H1 (cell line): ENCODE measurements at regions not wholly inside any gene's neighbourhood (a gene's known extent, or its start where the extent isn't known, plus 50 kb on each side); places are given as distances from the start of the nearest gene placed in this dataset.

ENCODE experiments used
- CTCF ChIA-PET: fragments of 300-600 bp; sonication (Branson Sonifier 250); formaldehyde crosslinking; loops from one replicate; lab custom pipeline; 2021; ENCODE audit not compliant: partially characterized antibody; lab: Charles Lee
- POLR2A ChIA-PET: fragments of 300-600 bp; sonication (Branson Sonifier 250); formaldehyde crosslinking; loops from one replicate; lab custom pipeline; 2021; ENCODE audit warnings: inconsistent platforms; ENCODE audit not compliant: partially characterized antibody; lab: Charles Lee
- DNase-seq, 2 experiments: peaks; one replicate each; pipeline versions ENCODE4 v3.0.0 to v3.0.0-alpha.2; 2010 to 2022; ENCODE audit warnings: low spot score in 2 of 2, low read depth in 1 of 2, mixed read lengths in 1 of 2
- FAIRE-seq: peaks from 2 replicates; lab custom pipeline; 2011; peaks lifted over from hg19 to GRCh38; lab: Jason Lieb, UNC
- H2AFZ ChIP-seq: 2 replicates; pipeline ENCODE4 v1.8.1; 2012; ENCODE audit warnings: low read length, inconsistent platforms
- H2AK5ac ChIP-seq: 2 replicates; pipeline ENCODE4 v1.6.1; 2013; ENCODE audit warnings: low read depth, low read length
- H2BK120ac ChIP-seq: replicated peaks from 2 replicates; pipeline ENCODE3; 2013; ENCODE audit warnings: low read depth, low read length, inconsistent platforms
- H2BK12ac ChIP-seq: 2 replicates; pipeline ENCODE4 v1.6.1; 2013; ENCODE audit warnings: low read depth, low read length
- H2BK15ac ChIP-seq: 2 replicates; pipeline ENCODE4 v1.6.1; 2013; ENCODE audit warnings: low read length
- H2BK20ac ChIP-seq: 2 replicates; pipeline ENCODE4 v1.6.1; 2013; ENCODE audit warnings: low read length
- H2BK5ac ChIP-seq: 2 replicates; pipeline ENCODE4 v1.6.1; 2013; ENCODE audit warnings: low read depth, low read length
- H3K14ac ChIP-seq: 2 replicates; pipeline ENCODE4 v1.6.1; 2013; ENCODE audit warnings: inconsistent platforms; ENCODE audit not compliant: insufficient read length
- H3K18ac ChIP-seq: 2 replicates; pipeline ENCODE4 v1.6.1; 2013; ENCODE audit warnings: low read length; ENCODE audit errors: extremely low read depth
- H3K23ac ChIP-seq: 2 replicates; pipeline ENCODE4 v1.6.1; 2013; ENCODE audit warnings: inconsistent platforms; ENCODE audit not compliant: insufficient read length
- H3K23me2 ChIP-seq: 2 replicates; pipeline ENCODE4 v1.6.1; 2013; ENCODE audit warnings: low read depth, low read length
- H3K27ac ChIP-seq: 2 replicates; pipeline ENCODE4 v1.6.1; 2011; ENCODE audit warnings: low read depth, low read length, inconsistent platforms
- H3K27me3 ChIP-seq, 4 experiments: replicated peaks in 1 of 4; 1 replicate in 1 of 4; 2 replicates in 3 of 4; pipeline versions ENCODE4 v1.6.1 to v1.8.1; 2011 to 2013; ENCODE audit warnings: low read length in 3 of 4, mild to moderate bottlenecking in 3 of 4, inconsistent platforms in 2 of 4, mixed read lengths in 2 of 4, moderate library complexity in 1 of 4; ENCODE audit not compliant: control insufficient read depth in 3 of 4, insufficient read depth in 3 of 4; ENCODE audit errors: extremely low read depth in 1 of 4
- H3K36me3 ChIP-seq, 4 experiments: 2 replicates each; pipeline versions ENCODE4 v1.6.1 to v1.8.1; 2011 to 2013; ENCODE audit warnings: mild to moderate bottlenecking in 4 of 4, low read length in 3 of 4, moderate library complexity in 2 of 4, control low read depth in 1 of 4, inconsistent platforms in 1 of 4; ENCODE audit not compliant: insufficient read depth in 4 of 4, control insufficient read depth in 2 of 4
- H3K4ac ChIP-seq: replicated peaks from 2 replicates; pipeline ENCODE3; 2013; ENCODE audit warnings: low read length, low read depth, mixed read lengths, inconsistent platforms; ENCODE audit not compliant: insufficient read length
- H3K4me1 ChIP-seq, 4 experiments: replicated peaks in 1 of 4; 1 replicate in 1 of 4; 2 replicates in 3 of 4; pipeline versions ENCODE4 v1.6.1 to v1.8.1; 2011 to 2013; ENCODE audit warnings: low read length in 3 of 4, inconsistent platforms in 2 of 4, mixed read lengths in 1 of 4; ENCODE audit not compliant: insufficient read depth in 4 of 4, control insufficient read depth in 3 of 4
- H3K4me2 ChIP-seq, 2 experiments: 2 replicates each; pipeline versions ENCODE4 v1.6.1 to v1.8.1; 2011 to 2013; ENCODE audit warnings: low read depth in 2 of 2, low read length in 2 of 2, control low read depth in 1 of 2, inconsistent platforms in 1 of 2, mild to moderate bottlenecking in 1 of 2; ENCODE audit not compliant: insufficient read depth in 1 of 2
- H3K4me3 ChIP-seq, 4 experiments: fragments of 200-600, 300-600 bp in 1 of 4; sonication (generic), shearing (Covaris generic), sonication (Bioruptor Twin) in 1 of 4; 2 replicates each; pipeline versions ENCODE4 v1.5.1 to v1.8.1; 2011 to 2016; ENCODE audit warnings: low read length in 4 of 4, low read depth in 3 of 4, control low read depth in 2 of 4, inconsistent platforms in 2 of 4, mild to moderate bottlenecking in 2 of 4, mixed read lengths in 1 of 4, moderate library complexity in 1 of 4; ENCODE audit not compliant: insufficient read depth in 2 of 4; ENCODE audit errors: extremely low read depth in 1 of 4
- H3K56ac ChIP-seq: replicated peaks from 2 replicates; pipeline ENCODE3; 2013; ENCODE audit warnings: low read depth, mild to moderate bottlenecking, mixed read lengths, low read length, inconsistent platforms; ENCODE audit not compliant: insufficient read length
- H3K79me1 ChIP-seq: 2 replicates; pipeline ENCODE4 v1.6.1; 2013; ENCODE audit warnings: low read depth, low read length, control low read depth
- H3K79me2 ChIP-seq, 2 experiments: 2 replicates each; pipeline versions ENCODE4 v1.6.1 to v1.8.1; 2012 to 2013; ENCODE audit warnings: low read length in 2 of 2, mild to moderate bottlenecking in 2 of 2, inconsistent platforms in 1 of 2; ENCODE audit not compliant: insufficient read depth in 2 of 2, control insufficient read depth in 1 of 2
- H3K9ac ChIP-seq, 4 experiments: replicated peaks in 1 of 4; 1 replicate in 1 of 4; 2 replicates in 3 of 4; pipeline versions ENCODE4 v1.6.1 to v1.8.1; 2011 to 2013; ENCODE audit warnings: low read depth in 3 of 4, low read length in 3 of 4, control low read depth in 2 of 4, mild to moderate bottlenecking in 2 of 4, moderate library complexity in 2 of 4, inconsistent platforms in 1 of 4; ENCODE audit errors: extremely low read depth in 1 of 4
- H3K9me3 ChIP-seq, 2 experiments: 2 replicates each; pipeline versions ENCODE4 v1.6.1 to v1.8.1; 2012 to 2013; ENCODE audit warnings: mild to moderate bottlenecking in 2 of 2, moderate library complexity in 2 of 2, control low read depth in 1 of 2, inconsistent platforms in 1 of 2, low read depth in 1 of 2, low read length in 1 of 2, mixed read lengths in 1 of 2; ENCODE audit not compliant: insufficient read depth in 2 of 2
- H4K20me1 ChIP-seq, 2 experiments: replicated peaks in 1 of 2; 2 replicates each; pipeline versions ENCODE3 to v1.8.1; 2011 to 2013; ENCODE audit warnings: inconsistent platforms in 2 of 2, low read length in 2 of 2, mild to moderate bottlenecking in 1 of 2; ENCODE audit not compliant: insufficient read depth in 2 of 2, control insufficient read depth in 1 of 2
- H4K5ac ChIP-seq: 2 replicates; pipeline ENCODE4 v1.6.1; 2013; ENCODE audit warnings: low read length, low read depth, mixed read lengths, inconsistent platforms; ENCODE audit not compliant: insufficient read length
- H4K8ac ChIP-seq: 2 replicates; pipeline ENCODE4 v1.8.0; 2013; ENCODE audit warnings: mild to moderate bottlenecking, moderate library complexity, low read length, inconsistent platforms; ENCODE audit not compliant: insufficient read depth; ENCODE audit errors: extremely low read depth
- H4K91ac ChIP-seq: replicated peaks from 2 replicates; pipeline ENCODE3; 2013; ENCODE audit warnings: low read length, mixed read lengths, inconsistent platforms; ENCODE audit not compliant: insufficient read length
- BCL11A ChIP-seq, 2 experiments: IDR thresholded peaks; one replicate each; pipeline ENCODE4 v1.6.1; 2011; ENCODE audit warnings: low read depth in 2 of 2, low read length in 2 of 2, mild to moderate bottlenecking in 2 of 2
- EGR1 ChIP-seq: IDR thresholded peaks from 2 replicates; pipeline ENCODE4 v1.6.1; 2011; ENCODE audit warnings: low read depth, low read length, borderline replicate concordance
- EP300 ChIP-seq, 2 experiments: IDR thresholded peaks; 1 replicate in 1 of 2; 2 replicates in 1 of 2; pipeline ENCODE4 v1.6.1; 2011 to 2012; ENCODE audit warnings: low read depth in 2 of 2, low read length in 2 of 2, mild to moderate bottlenecking in 2 of 2, borderline replicate concordance in 1 of 2, inconsistent platforms in 1 of 2, moderate library complexity in 1 of 2
- POLR2A ChIP-seq, 2 experiments: IDR thresholded peaks; 1 replicate in 1 of 2; 2 replicates in 1 of 2; pipeline ENCODE4 v1.6.1; 2011; ENCODE audit warnings: low read depth in 2 of 2, low read length in 2 of 2, mild to moderate bottlenecking in 2 of 2; ENCODE audit errors: control extremely low read depth in 1 of 2
- RAD21 ChIP-seq, 2 experiments: IDR thresholded peaks in 1 of 2; conservative IDR thresholded peaks in 1 of 2; 2 replicates each; pipeline ENCODE4 v1.6.1; 2011; ENCODE audit warnings: low read depth in 2 of 2, low read length in 2 of 2, improper control_type of control experiment in 1 of 2, inconsistent platforms in 1 of 2, mild to moderate bottlenecking in 1 of 2, moderate library complexity in 1 of 2
- SIRT6 ChIP-seq: IDR thresholded peaks from one replicate; pipeline ENCODE4 v1.7.1; 2012; ENCODE audit warnings: low read length, inconsistent platforms
- SP2 ChIP-seq: IDR thresholded peaks from 2 replicates; pipeline ENCODE4 v1.6.1; 2012; ENCODE audit warnings: mild to moderate bottlenecking, low read length, inconsistent platforms
- SRF ChIP-seq: IDR thresholded peaks from 2 replicates; pipeline ENCODE4 v1.6.1; 2011; ENCODE audit warnings: mild to moderate bottlenecking, low read depth, low read length, moderate library complexity
- TBP ChIP-seq: IDR thresholded peaks from 2 replicates; pipeline ENCODE4 v1.6.1; 2011; ENCODE audit warnings: low read depth, low read length, improper control_type of control experiment
- TCF12 ChIP-seq: IDR thresholded peaks from 2 replicates; pipeline ENCODE4 v1.6.1; 2011; ENCODE audit warnings: low read depth, mild to moderate bottlenecking, low read length
- WGBS, 2 experiments: shearing (Covaris generic) in 1 of 2; methylation state at CpG; one replicate each; pipeline versions ENCODE4 v1.1.6 to v1.1.7; 2013 to 2015; ENCODE audit warnings: low lambda C conversion rate in 2 of 2, mixed read lengths in 2 of 2, inconsistent platforms in 1 of 2, low coverage in 1 of 2, missing lambda C conversion rate in 1 of 2; ENCODE audit not compliant: insufficient replicate concordance in 2 of 2, insufficient coverage in 1 of 2, insufficient read length in 1 of 2; ENCODE audit errors: extremely low coverage in 1 of 2, missing lambda C conversion rate in 1 of 2; 5-methylcytosine and 5-hydroxymethylcytosine counted together

DNA sequence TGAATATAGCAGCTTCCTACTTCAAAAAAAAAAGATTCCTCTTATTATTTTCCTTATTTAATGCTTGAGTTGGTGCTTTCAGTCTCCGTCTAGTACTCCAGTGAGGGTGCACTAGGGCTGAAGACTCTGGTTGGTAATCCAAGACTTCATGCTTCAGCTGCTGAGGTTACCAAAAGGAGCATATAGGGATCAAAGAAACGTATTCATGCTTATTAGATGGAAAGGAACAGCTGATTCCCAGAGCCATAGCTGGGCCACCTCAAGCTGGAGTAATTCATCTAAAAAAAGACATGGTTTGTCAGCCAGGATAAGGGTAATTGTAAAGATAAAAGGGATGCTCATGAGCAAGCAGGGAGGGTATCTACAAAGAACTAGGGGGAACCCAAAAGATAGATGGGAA lies 131.7 kb upstream of the FAM47B start:
- Histone ChIP-seq H2BK5ac (no peak overlapping the region), H2AK5ac (no peak overlapping the region), H3K23me2 (no peaks in the 10 kb centered on the region), H2BK120ac (no peak overlapping the region), H4K5ac (no peak overlapping the region), H3K14ac (no peak overlapping the region), H3K4ac (no peak overlapping the region), H3K56ac (no peak overlapping the region), H3K4me1 (no peaks in the 10 kb centered on the region), H4K91ac (no peak overlapping the region), H3K36me3 (no peaks in the 10 kb centered on the region), H2AFZ (no peak overlapping the region), H3K4me3 (no peak overlapping the region), H3K27me3 (no peaks in the 10 kb centered on the region), H4K8ac (no peak overlapping the region), H3K79me1 (no peaks in the 10 kb centered on the region), H3K9me3 (no peaks in the 10 kb centered on the region), H3K27ac (no peak overlapping the region), H2BK12ac (no peak overlapping the region), H3K9ac (no peak overlapping the region), H3K4me2 (no peak overlapping the region), H3K18ac (no peak overlapping the region), H2BK20ac (no peak overlapping the region), H4K20me1 (no peaks in the 10 kb centered on the region), H3K23ac (no peak overlapping the region), H2BK15ac (no peak overlapping the region), H3K79me2 (no peaks in the 10 kb centered on the region)
- CTCF ChIA-PET = interaction anchor here (1.1 kb wide), 1 partner anchor 24 kb away, joined by 3 read pairs; no protein-coding TSS in a partner anchor
- POLR2A ChIA-PET = no interaction called here
- FAIRE-seq = no peak
- 81% methylated on average over 2 of the region's 2 CpGs; no CpG with 5 or more reads in 1 of the 2 experiments for WGBS, 2 experiments
- DNase-seq = no peak
- TF ChIP-seq BCL11A (IDR thresholded peaks at IDR 0.05; ENCODE audit: low read depth in 2 of 2, low read length in 2 of 2) = no peak
- TF ChIP-seq RAD21 (IDR thresholded peaks at IDR 0.05 in 1 of 2, conservative IDR thresholded peaks at IDR 0.05 in 1 of 2; ENCODE audit: low read depth in 2 of 2, low read length in 2 of 2) = no peak
- no peak for TF ChIP-seq SRF
- TF ChIP-seq POLR2A (IDR thresholded peaks at IDR 0.05; ENCODE audit: control extremely low read depth in 1 of 2, low read depth in 2 of 2, low read length in 2 of 2) = no peak
- TF ChIP-seq EGR1 = no peak
- no peak for TF ChIP-seq SIRT6
- no peak for TF ChIP-seq TBP
- TF ChIP-seq SP2 = no peak
- no peak for TF ChIP-seq EP300 (IDR thresholded peaks at IDR 0.05; ENCODE audit: borderline replicate concordance in 1 of 2, low read depth in 2 of 2, low read length in 2 of 2)
- TF ChIP-seq TCF12 = no peak
